Bronchial epithelial cell (primary cell): ENCODE measurements at regions not wholly inside any gene's neighbourhood (a gene's known extent, or its start where the extent isn't known, plus 50 kb on each side); places are given as distances from the start of the nearest gene placed in this dataset.

Experiments used
- DNase-seq: peaks from one replicate; pipeline ENCODE4 v3.0.0-alpha.2; 2010; ENCODE audit warnings: low read depth
- FAIRE-seq: peaks from 2 replicates; lab custom pipeline; 2011; peaks lifted over from hg19 to GRCh38; lab: Jason Lieb, UNC
- H3K27me3 ChIP-seq: 2 replicates; pipeline ENCODE4 v1.5.1; 2011; ENCODE audit warnings: low read length; ENCODE audit not compliant: control insufficient read depth, insufficient read depth
- H3K36me3 ChIP-seq: 2 replicates; pipeline ENCODE4 v1.5.1; 2011; ENCODE audit warnings: low read length; ENCODE audit not compliant: control insufficient read depth, insufficient read depth
- H3K4me3 ChIP-seq: 2 replicates; pipeline ENCODE4 v1.5.1; 2011; ENCODE audit warnings: mild to moderate bottlenecking, low read depth, low read length, control low read depth
- TF ChIP-seq, protein P1 (sequence below): IDR thresholded peaks from 2 replicates; pipeline ENCODE4 v1.5.1; 2011; ENCODE audit warnings: mild to moderate bottlenecking, moderate library complexity, low read length, control low read depth, inconsistent platforms; ENCODE audit not compliant: insufficient read depth, severe bottlenecking

DNA sequence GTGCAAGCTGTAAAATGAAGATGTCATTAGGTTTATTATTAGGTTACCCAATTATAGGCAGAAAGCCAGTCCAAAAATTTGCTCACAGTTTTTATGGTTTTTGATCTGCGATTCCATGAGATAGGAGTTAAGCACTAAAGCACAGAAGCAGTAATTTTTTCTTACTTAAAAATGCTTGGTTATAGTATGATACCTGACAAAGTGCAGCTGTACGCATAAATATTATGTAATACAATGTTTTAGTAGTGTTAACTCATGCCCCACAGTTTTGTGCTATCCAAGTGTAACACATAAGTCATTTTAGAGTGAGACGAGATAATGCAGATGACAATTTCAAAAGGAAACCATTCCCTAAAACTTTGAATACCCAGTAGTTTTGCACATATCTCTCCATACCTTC, 357.8 kb downstream of the TMA16 start:
- Histone ChIP-seq H3K4me3 (no peak overlapping the region), H3K27me3 (no peaks in the 10 kb centered on the region), H3K36me3 (no peaks in the 10 kb centered on the region)
- TF ChIP-seq, protein P1, sequence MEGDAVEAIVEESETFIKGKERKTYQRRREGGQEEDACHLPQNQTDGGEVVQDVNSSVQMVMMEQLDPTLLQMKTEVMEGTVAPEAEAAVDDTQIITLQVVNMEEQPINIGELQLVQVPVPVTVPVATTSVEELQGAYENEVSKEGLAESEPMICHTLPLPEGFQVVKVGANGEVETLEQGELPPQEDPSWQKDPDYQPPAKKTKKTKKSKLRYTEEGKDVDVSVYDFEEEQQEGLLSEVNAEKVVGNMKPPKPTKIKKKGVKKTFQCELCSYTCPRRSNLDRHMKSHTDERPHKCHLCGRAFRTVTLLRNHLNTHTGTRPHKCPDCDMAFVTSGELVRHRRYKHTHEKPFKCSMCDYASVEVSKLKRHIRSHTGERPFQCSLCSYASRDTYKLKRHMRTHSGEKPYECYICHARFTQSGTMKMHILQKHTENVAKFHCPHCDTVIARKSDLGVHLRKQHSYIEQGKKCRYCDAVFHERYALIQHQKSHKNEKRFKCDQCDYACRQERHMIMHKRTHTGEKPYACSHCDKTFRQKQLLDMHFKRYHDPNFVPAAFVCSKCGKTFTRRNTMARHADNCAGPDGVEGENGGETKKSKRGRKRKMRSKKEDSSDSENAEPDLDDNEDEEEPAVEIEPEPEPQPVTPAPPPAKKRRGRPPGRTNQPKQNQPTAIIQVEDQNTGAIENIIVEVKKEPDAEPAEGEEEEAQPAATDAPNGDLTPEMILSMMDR, result no peak
- no peak for FAIRE-seq
- DNase-seq, result no peak

DNA sequence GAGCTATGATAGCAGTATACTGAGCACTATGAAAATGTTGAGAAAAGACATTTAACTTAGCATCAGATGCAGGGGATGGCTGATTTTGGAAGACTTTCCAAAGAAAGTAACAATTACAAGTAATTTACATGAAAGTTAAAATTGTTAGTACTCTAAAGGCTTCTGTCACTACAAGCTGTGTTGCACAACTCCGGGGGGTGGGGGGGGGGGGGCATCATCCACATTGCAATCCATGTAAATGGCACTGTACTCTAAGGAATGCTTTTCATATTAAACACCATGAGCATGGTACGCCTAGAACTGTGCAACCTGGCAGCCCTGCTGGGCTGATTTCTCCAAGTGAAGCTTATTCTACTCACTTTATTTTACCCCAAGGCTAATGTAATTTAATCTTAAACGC, 363.4 kb downstream of the TMA16 start:
- TF ChIP-seq, protein P1, result no peak
- FAIRE-seq, result no peak
- DNase-seq, result no peak

DNA sequence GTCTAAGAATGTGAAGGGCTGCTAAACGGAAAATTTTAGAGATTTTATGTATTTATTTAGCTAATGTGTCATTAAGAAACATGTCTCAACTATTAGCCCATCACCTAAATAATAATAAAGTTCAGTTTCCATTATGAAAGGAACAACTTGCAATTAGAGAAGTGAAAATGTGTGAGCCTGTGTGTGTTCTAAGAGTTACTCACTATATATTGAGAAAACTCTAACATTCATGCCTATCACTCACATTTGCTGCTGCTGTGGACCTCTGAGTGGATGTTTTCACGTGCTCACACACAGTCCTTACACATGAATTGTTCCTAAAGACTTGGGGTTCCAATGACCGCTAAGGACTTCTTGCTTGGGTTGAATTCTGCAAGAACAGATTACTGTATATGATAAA, 364.0 kb downstream of the TMA16 start:
- Histone ChIP-seq H3K36me3 (no peaks in the 10 kb centered on the region), H3K27me3 (no peaks in the 10 kb centered on the region), H3K4me3 (no peak overlapping the region)
- TF ChIP-seq, protein P1, result no peak
- FAIRE-seq, result no peak
- no peak for DNase-seq

More for the DNA sequence above, 363.4 kb downstream of the TMA16 start:
- no peaks in the 10 kb centered on the region for H3K27me3 ChIP-seq
- H3K4me3 ChIP-seq, result no peak overlapping the region
- H3K36me3 ChIP-seq, result no peaks in the 10 kb centered on the region

DNA sequence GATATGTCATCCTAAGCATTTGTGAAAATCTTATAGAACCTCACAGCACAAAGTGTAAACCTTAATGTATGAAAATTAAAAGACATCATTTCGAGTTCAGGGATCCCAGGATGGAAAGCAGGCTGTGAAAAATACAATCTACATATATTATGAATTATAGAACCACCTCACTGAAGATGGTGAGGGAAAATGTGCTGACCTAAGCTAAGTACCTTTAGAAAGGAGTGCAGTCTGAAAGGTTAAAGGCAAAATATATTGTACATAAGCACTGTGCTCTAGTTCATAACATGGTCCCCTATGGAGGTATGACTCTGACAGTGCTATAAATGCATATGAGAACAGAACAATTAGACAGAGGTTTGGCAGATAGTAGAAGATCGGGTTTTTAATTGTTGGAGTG, 368.6 kb downstream of the TMA16 start:
- no peaks in the 10 kb centered on the region for H3K27me3 ChIP-seq
- no peak overlapping the region for H3K4me3 ChIP-seq
- DNase-seq (no peak), FAIRE-seq (no peak)
- TF ChIP-seq, protein P1, result no peak
- no peaks in the 10 kb centered on the region for H3K36me3 ChIP-seq

DNA sequence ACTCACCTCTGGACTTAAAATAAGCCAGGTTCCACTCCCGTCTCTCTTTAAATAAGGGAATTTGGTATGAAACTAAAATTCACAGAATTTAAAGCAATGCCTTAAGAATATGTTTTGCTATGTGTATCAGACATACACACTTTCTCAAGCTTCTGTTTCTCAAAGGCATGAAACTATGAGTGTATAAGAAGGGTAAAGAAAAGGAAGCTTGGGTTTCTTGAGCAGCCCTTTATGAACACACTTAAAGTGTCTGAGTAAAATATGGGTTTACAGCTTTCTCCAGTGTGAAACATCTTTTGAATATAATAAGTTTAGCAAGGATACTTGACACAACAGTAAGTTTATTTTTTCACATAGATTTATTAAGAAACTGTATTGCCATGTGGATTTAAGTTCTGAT, 370.5 kb downstream of the TMA16 start:
- FAIRE-seq (no peak), DNase-seq (no peak)
- Histone ChIP-seq H3K27me3 (no peaks in the 10 kb centered on the region), H3K36me3 (no peaks in the 10 kb centered on the region), H3K4me3 (no peak overlapping the region)
- TF ChIP-seq, protein P1, result no peak

DNA sequence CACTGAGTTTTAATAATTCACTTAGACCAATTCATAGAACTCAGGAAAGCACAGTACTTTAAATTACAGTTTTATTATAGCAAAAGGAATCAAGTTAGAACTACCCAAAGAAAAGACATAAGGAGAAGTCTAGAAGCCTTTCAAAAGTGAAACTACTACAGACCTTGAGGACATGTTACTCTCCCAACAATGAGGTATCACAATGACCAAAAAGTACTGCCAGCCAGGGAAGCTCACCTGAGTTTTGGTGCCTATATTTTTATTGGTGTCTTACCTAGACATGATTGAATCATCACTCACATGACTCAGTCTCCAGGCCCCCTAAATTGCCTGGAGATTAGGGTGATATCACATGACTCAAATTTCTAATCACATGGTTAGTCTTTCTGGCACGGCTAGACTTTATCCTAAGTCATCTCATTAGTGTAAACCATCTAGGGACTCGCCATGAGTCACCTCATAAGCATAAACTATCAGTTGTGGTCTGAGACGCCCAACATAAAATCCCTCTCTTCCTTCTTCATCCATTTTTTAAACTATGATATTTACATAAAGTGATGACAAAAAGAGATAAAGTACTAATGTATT, 372.3 kb downstream of the TMA16 start:
- DNase-seq, result peak; percentile 96
- H3K4me3 ChIP-seq, result no peak overlapping the region

More for the DNA sequence above, 372.3 kb downstream of the TMA16 start:
- Histone ChIP-seq H3K27me3 (no peaks in the 10 kb centered on the region), H3K36me3 (no peaks in the 10 kb centered on the region)
- TF ChIP-seq, protein P1, result no peak
- FAIRE-seq, result no peak
